Breast epithelium (tissue), 3 donors: ENCODE measurements at regions not wholly inside any gene's neighbourhood (a gene's known extent, or its start where the extent isn't known, plus 50 kb on each side); places are given as distances from the start of the nearest gene placed in this dataset.

ENCODE experiments used
- POLR2A ChIP-seq: fragments of 450-650 bp; IDR thresholded peaks from one replicate; pipeline ENCODE4 v1.6.1; 2016; ENCODE audit warnings: antibody characterized with exemption, mild to moderate bottlenecking, moderate library complexity
- TF ChIP-seq, protein P1 (sequence below), 3 donors: fragments of 450-650 bp; IDR thresholded peaks; one replicate each; pipeline ENCODE4 v1.5.1; 2016 to 2017; ENCODE audit warnings: antibody characterized with exemption in 3 of 3, mild to moderate bottlenecking in 3 of 3, moderate library complexity in 3 of 3

DNA sequence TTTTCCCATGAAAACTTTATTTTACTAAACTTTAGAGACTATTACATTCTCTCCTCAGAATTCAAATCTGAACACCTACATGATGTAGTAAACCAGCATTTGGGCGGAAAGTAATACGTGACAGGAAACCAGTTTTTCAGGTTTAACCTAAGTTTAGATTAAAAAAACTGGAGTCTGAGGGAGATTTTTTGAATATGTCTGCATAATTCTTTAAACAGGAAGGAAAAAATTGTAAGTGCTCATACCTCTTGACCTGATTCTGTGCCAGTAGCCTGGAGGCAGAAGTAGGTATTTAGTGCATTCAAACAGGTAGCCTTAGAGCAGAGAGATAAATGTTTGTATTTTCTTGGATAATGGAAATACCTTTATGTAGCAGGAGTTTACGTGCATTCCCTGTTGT lies 224.3 kb downstream of the MDFIC start:
- TF ChIP-seq, protein P1, sequence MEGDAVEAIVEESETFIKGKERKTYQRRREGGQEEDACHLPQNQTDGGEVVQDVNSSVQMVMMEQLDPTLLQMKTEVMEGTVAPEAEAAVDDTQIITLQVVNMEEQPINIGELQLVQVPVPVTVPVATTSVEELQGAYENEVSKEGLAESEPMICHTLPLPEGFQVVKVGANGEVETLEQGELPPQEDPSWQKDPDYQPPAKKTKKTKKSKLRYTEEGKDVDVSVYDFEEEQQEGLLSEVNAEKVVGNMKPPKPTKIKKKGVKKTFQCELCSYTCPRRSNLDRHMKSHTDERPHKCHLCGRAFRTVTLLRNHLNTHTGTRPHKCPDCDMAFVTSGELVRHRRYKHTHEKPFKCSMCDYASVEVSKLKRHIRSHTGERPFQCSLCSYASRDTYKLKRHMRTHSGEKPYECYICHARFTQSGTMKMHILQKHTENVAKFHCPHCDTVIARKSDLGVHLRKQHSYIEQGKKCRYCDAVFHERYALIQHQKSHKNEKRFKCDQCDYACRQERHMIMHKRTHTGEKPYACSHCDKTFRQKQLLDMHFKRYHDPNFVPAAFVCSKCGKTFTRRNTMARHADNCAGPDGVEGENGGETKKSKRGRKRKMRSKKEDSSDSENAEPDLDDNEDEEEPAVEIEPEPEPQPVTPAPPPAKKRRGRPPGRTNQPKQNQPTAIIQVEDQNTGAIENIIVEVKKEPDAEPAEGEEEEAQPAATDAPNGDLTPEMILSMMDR (IDR thresholded peaks at IDR 0.05), result peak in 1 of 3 donors; percentile 11
- TF ChIP-seq POLR2A, result no peak
